Ovary (tissue), 3 donors: ENCODE measurements at regions not wholly inside any gene's neighbourhood (a gene's known extent, or its start where the extent isn't known, plus 50 kb on each side); places are given as distances from the start of the nearest gene placed in this dataset.

Experiments
- EP300 ChIP-seq: sonication (generic); formaldehyde crosslinking; IDR thresholded peaks from one replicate; pipeline ENCODE4 v1.6.1; 2017; ENCODE audit warnings: antibody characterized with exemption
- POLR2A ChIP-seq: fragments of 450-650 bp; IDR thresholded peaks from one replicate; pipeline ENCODE4 v1.6.1; 2017; ENCODE audit warnings: antibody characterized with exemption, mild to moderate bottlenecking, moderate library complexity
- TF ChIP-seq, protein P1 (sequence below), 3 donors: fragments of 450-650 bp in 2 of 3; fragments of 200-600 bp in 1 of 3; IDR thresholded peaks; one replicate each; pipeline versions ENCODE4 v1.5.1 to v1.8.0; 2016 to 2022; ENCODE audit warnings: antibody characterized with exemption in 3 of 3, mild to moderate bottlenecking in 1 of 3
- donor health status: DM: no; HTN: no; CAD: no.

DNA sequence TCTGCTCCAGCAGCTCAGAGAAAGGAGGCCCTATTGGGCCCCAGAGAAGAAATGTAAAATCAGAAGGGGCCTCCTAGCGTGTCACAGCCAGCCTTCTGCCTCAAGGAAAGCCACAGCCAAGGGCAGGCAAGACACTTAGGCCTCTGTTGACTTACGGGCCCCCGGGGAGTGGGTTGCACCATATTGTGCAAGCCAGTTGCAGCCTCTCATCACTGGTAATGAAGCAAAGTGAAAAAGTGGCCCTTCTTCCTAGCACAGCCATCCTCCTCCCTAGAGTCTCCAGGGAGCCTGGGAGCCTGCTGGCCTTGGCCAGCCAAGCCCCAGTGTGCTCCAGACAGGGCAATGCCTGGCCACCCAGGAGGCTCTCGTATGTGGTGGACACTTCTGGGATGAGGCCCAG lies 56.2 kb upstream of the GDF10 start:
- TF ChIP-seq, protein P1, sequence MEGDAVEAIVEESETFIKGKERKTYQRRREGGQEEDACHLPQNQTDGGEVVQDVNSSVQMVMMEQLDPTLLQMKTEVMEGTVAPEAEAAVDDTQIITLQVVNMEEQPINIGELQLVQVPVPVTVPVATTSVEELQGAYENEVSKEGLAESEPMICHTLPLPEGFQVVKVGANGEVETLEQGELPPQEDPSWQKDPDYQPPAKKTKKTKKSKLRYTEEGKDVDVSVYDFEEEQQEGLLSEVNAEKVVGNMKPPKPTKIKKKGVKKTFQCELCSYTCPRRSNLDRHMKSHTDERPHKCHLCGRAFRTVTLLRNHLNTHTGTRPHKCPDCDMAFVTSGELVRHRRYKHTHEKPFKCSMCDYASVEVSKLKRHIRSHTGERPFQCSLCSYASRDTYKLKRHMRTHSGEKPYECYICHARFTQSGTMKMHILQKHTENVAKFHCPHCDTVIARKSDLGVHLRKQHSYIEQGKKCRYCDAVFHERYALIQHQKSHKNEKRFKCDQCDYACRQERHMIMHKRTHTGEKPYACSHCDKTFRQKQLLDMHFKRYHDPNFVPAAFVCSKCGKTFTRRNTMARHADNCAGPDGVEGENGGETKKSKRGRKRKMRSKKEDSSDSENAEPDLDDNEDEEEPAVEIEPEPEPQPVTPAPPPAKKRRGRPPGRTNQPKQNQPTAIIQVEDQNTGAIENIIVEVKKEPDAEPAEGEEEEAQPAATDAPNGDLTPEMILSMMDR (IDR thresholded peaks at IDR 0.05), result no peak
- TF ChIP-seq POLR2A, result no peak
- TF ChIP-seq EP300, result no peak
